Astrocyte (in vitro differentiated cells and primary cell): ENCODE measurements at regions not wholly inside any gene's neighbourhood (a gene's known extent, or its start where the extent isn't known, plus 50 kb on each side); places are given as distances from the start of the nearest gene placed in this dataset.
A peak's percentile ranks its signal among the peaks of the same experiment; 100 is the strongest.

Source experiments
- DNase-seq: peaks from one replicate; pipeline ENCODE4 v3.0.0-alpha.2; 2010; ENCODE audit warnings: low read depth
- FAIRE-seq: peaks from 2 replicates; lab custom pipeline; 2011; peaks lifted over from hg19 to GRCh38; lab: Jason Lieb, UNC
- H2AFZ ChIP-seq: 2 replicates; pipeline ENCODE4 v1.6.0; 2012; ENCODE audit warnings: low read depth, low read length, inconsistent platforms
- H3K27ac ChIP-seq: 2 replicates; pipeline ENCODE4 v1.5.1; 2011; ENCODE audit warnings: low read depth, low read length, inconsistent platforms
- H3K27me3 ChIP-seq: 2 replicates; pipeline ENCODE4 v1.6.0; 2011; ENCODE audit warnings: low read length, inconsistent platforms; ENCODE audit not compliant: insufficient read depth
- H3K36me3 ChIP-seq: 2 replicates; pipeline ENCODE4 v1.5.1; 2011; ENCODE audit warnings: low read length, inconsistent platforms; ENCODE audit not compliant: insufficient read depth
- H3K4me1 ChIP-seq: 2 replicates; pipeline ENCODE4 v1.5.1; 2011; ENCODE audit warnings: low read length, inconsistent platforms; ENCODE audit not compliant: insufficient read depth
- H3K4me2 ChIP-seq: 2 replicates; pipeline ENCODE4 v1.6.0; 2012; ENCODE audit warnings: low read length, inconsistent platforms
- H3K4me3 ChIP-seq: 2 replicates; pipeline ENCODE4 v1.5.1; 2011; ENCODE audit warnings: low read depth, mild to moderate bottlenecking, low read length, inconsistent platforms; ENCODE audit not compliant: insufficient read depth
- H3K79me2 ChIP-seq: 2 replicates; pipeline ENCODE4 v1.6.0; 2012; ENCODE audit warnings: mild to moderate bottlenecking, low read length, inconsistent platforms; ENCODE audit not compliant: insufficient read depth
- H3K9ac ChIP-seq: 2 replicates; pipeline ENCODE4 v1.6.0; 2012; ENCODE audit warnings: mild to moderate bottlenecking, low read length, inconsistent platforms
- H3K9me3 ChIP-seq: 2 replicates; pipeline ENCODE4 v1.5.1; 2012; ENCODE audit warnings: low read depth, mild to moderate bottlenecking, low read length, inconsistent platforms; ENCODE audit not compliant: insufficient read depth
- H4K20me1 ChIP-seq: 2 replicates; pipeline ENCODE4 v1.6.0; 2012; ENCODE audit warnings: low read length, inconsistent platforms; ENCODE audit not compliant: insufficient read depth
- H3K27ac Mint-ChIP-seq: one replicate; pipeline ENCODE4 v1.8.0; 2021; ENCODE audit warnings: mild to moderate bottlenecking, mixed read lengths; ENCODE audit not compliant: unreplicated experiment
- H3K27me3 Mint-ChIP-seq: one replicate; pipeline ENCODE4 v1.8.0; 2021; ENCODE audit warnings: low read depth, mixed read lengths; ENCODE audit not compliant: unreplicated experiment
- H3K36me3 Mint-ChIP-seq: one replicate; pipeline ENCODE4 v1.8.0; 2021; ENCODE audit warnings: low read depth, mixed read lengths; ENCODE audit not compliant: unreplicated experiment
- H3K4me1 Mint-ChIP-seq: one replicate; pipeline ENCODE4 v1.8.0; 2021; ENCODE audit warnings: low read depth, mixed read lengths; ENCODE audit not compliant: unreplicated experiment
- H3K4me3 Mint-ChIP-seq: one replicate; pipeline ENCODE4 v1.8.0; 2021; ENCODE audit warnings: mild to moderate bottlenecking, moderate library complexity, mixed read lengths; ENCODE audit not compliant: unreplicated experiment
- H3K9me3 Mint-ChIP-seq: one replicate; pipeline ENCODE4 v1.8.0; 2021; ENCODE audit warnings: mild to moderate bottlenecking, mixed read lengths; ENCODE audit not compliant: unreplicated experiment
- EZH2 ChIP-seq: IDR thresholded peaks from 2 replicates; pipeline ENCODE4 v1.6.1; 2012; ENCODE audit warnings: mild to moderate bottlenecking, low read length, inconsistent platforms; ENCODE audit not compliant: insufficient read depth
- TF ChIP-seq, protein P1 (sequence below): IDR thresholded peaks from 2 replicates; pipeline ENCODE4 v1.5.1; 2011; ENCODE audit warnings: low read depth, mild to moderate bottlenecking, inconsistent platforms, low read length, moderate library complexity; ENCODE audit not compliant: insufficient read depth

DNA sequence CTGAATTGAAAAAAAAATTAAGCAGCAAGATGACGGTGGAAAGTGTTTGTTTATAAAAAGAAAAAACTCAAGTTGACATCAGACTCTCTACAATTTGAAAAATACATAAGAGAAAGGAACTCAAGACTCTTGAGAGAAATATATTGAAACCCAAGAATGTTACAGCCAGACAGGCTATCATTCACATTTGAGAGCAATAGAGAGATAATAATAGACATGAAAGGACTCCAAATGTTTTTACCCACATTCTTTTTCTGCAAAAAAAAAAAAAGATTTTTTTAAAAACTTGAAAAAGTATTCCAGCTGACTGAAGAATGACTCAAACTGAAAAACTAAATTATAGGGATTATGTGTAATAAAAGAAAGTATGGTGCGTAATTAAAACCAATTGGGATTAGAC is 532.4 kb downstream of the INHBA start:
- H3K27me3 ChIP-seq = no peaks in the 10 kb centered on the region
- H3K27me3 Mint-ChIP-seq = no peaks in the 10 kb centered on the region
- H3K27ac Mint-ChIP-seq = no peak overlapping the region
- peaks cover 6% of the 10 kb centered on the region for H3K4me1 Mint-ChIP-seq
- no peak overlapping the region for H3K9ac ChIP-seq
- no peak overlapping the region for H3K4me2 ChIP-seq
- no peaks in the 10 kb centered on the region for H3K36me3 Mint-ChIP-seq
- no peak for FAIRE-seq
- H3K36me3 ChIP-seq = no peaks in the 10 kb centered on the region
- no peak overlapping the region for H2AFZ ChIP-seq
- TF ChIP-seq, protein P1, sequence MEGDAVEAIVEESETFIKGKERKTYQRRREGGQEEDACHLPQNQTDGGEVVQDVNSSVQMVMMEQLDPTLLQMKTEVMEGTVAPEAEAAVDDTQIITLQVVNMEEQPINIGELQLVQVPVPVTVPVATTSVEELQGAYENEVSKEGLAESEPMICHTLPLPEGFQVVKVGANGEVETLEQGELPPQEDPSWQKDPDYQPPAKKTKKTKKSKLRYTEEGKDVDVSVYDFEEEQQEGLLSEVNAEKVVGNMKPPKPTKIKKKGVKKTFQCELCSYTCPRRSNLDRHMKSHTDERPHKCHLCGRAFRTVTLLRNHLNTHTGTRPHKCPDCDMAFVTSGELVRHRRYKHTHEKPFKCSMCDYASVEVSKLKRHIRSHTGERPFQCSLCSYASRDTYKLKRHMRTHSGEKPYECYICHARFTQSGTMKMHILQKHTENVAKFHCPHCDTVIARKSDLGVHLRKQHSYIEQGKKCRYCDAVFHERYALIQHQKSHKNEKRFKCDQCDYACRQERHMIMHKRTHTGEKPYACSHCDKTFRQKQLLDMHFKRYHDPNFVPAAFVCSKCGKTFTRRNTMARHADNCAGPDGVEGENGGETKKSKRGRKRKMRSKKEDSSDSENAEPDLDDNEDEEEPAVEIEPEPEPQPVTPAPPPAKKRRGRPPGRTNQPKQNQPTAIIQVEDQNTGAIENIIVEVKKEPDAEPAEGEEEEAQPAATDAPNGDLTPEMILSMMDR = no peak
- TF ChIP-seq EZH2 = no peak
- peaks cover 2% of the 10 kb centered on the region for H3K9me3 Mint-ChIP-seq
- H3K4me1 ChIP-seq = no peaks in the 10 kb centered on the region
- H3K79me2 ChIP-seq = no peaks in the 10 kb centered on the region
- H3K9me3 ChIP-seq = no peaks in the 10 kb centered on the region
- H3K4me3 ChIP-seq = no peak overlapping the region
- peak; percentile 51 for DNase-seq
- H3K4me3 Mint-ChIP-seq = no peak overlapping the region
- no peak overlapping the region for H3K27ac ChIP-seq
- no peaks in the 10 kb centered on the region for H4K20me1 ChIP-seq

DNA sequence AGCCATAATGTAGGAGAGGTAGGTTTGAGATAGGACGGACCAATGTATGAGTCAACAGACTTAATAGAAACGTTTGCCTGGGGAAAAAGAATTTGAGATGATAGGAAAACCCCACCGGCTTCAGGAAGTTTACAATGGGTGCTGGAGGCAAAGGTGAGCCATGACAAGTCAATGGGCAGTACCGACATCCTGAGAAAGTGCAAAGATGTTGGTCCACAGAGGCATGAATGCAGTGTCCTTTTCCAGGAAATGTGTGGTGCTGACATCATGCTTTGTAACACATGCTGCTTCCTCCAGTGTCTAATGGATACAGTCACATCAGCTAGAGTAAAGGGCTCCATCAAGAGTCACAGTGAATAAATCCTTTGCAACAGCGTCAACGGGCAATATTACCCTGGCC is 533.6 kb downstream of the INHBA start:
- FAIRE-seq = no peak

DNA sequence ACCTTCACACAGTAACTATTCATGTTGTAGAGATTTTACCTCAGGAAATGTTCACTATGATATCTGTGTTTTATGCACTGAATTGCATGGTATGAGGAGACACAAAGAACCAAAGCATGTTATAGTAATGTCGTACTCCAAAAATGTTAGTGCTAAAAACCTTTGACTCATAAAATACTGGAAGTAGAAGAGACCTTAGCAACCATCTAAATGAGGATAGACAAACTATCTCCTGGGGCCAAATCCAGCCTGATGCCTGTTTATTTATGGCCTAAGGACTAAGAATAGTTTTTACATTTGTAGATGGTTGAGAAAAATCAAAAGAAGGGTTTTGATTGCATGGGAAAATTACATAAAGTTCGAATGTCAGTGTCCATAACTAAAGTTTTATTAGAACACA is 535.1 kb downstream of the INHBA start:
- FAIRE-seq (no peak), DNase-seq (no peak)
- H4K20me1 ChIP-seq = no peaks in the 10 kb centered on the region
- Mint-ChIP-seq H3K4me1 (peaks cover 13% of the 10 kb centered on the region), H3K9me3 (no peaks in the 10 kb centered on the region), H3K27me3 (no peaks in the 10 kb centered on the region), H3K4me3 (no peak overlapping the region), H3K27ac (no peak overlapping the region), H3K36me3 (no peaks in the 10 kb centered on the region)
- no peaks in the 10 kb centered on the region for H3K27me3 ChIP-seq
- H3K27ac ChIP-seq = no peak overlapping the region
- no peak overlapping the region for H3K4me3 ChIP-seq
- no peak for TF ChIP-seq EZH2
- TF ChIP-seq, protein P1 = no peak
- no peak overlapping the region for H3K9ac ChIP-seq
- no peaks in the 10 kb centered on the region for H3K36me3 ChIP-seq
- no peaks in the 10 kb centered on the region for H3K4me1 ChIP-seq
- H3K79me2 ChIP-seq = no peaks in the 10 kb centered on the region
- no peak overlapping the region for H3K4me2 ChIP-seq
- H2AFZ ChIP-seq = no peak overlapping the region
- no peaks in the 10 kb centered on the region for H3K9me3 ChIP-seq

More for the DNA sequence above, 533.6 kb downstream of the INHBA start:
- TF ChIP-seq, protein P1 = no peak
- TF ChIP-seq EZH2 = no peak
- no peaks in the 10 kb centered on the region for H3K27me3 ChIP-seq
- no peak for DNase-seq
- H3K9ac ChIP-seq = no peak overlapping the region
- no peak overlapping the region for H3K27ac Mint-ChIP-seq
- no peaks in the 10 kb centered on the region for H3K9me3 ChIP-seq
- H3K79me2 ChIP-seq = no peaks in the 10 kb centered on the region
- no peak overlapping the region for H3K4me3 Mint-ChIP-seq
- no peak overlapping the region for H3K27ac ChIP-seq
- H2AFZ ChIP-seq = no peak overlapping the region
- no peaks in the 10 kb centered on the region for H3K36me3 Mint-ChIP-seq
- H4K20me1 ChIP-seq = no peaks in the 10 kb centered on the region
- H3K4me1 Mint-ChIP-seq = peaks cover 13% of the 10 kb centered on the region
- no peaks in the 10 kb centered on the region for H3K27me3 Mint-ChIP-seq
- no peak overlapping the region for H3K4me2 ChIP-seq
- H3K4me1 ChIP-seq = no peaks in the 10 kb centered on the region
- H3K36me3 ChIP-seq = no peaks in the 10 kb centered on the region
- H3K9me3 Mint-ChIP-seq = no peaks in the 10 kb centered on the region
- H3K4me3 ChIP-seq = no peak overlapping the region
